ENCODE measurements at regions not wholly inside any gene's neighbourhood (a gene's known extent, or its start where the extent isn't known, plus 50 kb on each side); places are given as distances from the start of the nearest gene placed in this dataset.

- TF ChIP-seq GABPB1 (CRISPR knock-in tag; IDR thresholded peaks at IDR 0.05) = no peak
- TF ChIP-seq ZNF77 (CRISPR knock-in tag; IDR thresholded peaks at IDR 0.05) = no peak
- no peak for TF ChIP-seq TARDBP (IDR thresholded peaks at IDR 0.05)
- no peak for TF ChIP-seq ILK (tag; IDR thresholded peaks at IDR 0.05; ENCODE audit: borderline replicate concordance, low read depth)
- TF ChIP-seq CTCF (IDR thresholded peaks at IDR 0.05 in 2 of 3, conservative IDR thresholded peaks at IDR 0.05 in 1 of 3; ENCODE audit: insufficient read depth in 2 of 3, low read depth in 1 of 3, low read length in 3 of 3) = no peak
- TF ChIP-seq YY1 (IDR thresholded peaks at IDR 0.05; ENCODE audit: borderline replicate concordance in 1 of 3, control insufficient read depth in 1 of 3, extremely low read depth in 1 of 3, insufficient read depth in 3 of 3, insufficient read length in 1 of 3, insufficient replicate concordance in 2 of 3, low read depth in 1 of 3, low read length in 2 of 3) = no peak
- no peak for TF ChIP-seq ZNF592 (IDR thresholded peaks at IDR 0.05)
These were observed 196.6 kb upstream of the IL12A start (continued) for GRCh38 chr3:159792070-159792469.
